Lower lobe of right lung (tissue), 2 donors: ENCODE measurements at regions not wholly inside any gene's neighbourhood (a gene's known extent, or its start where the extent isn't known, plus 50 kb on each side); places are given as distances from the start of the nearest gene placed in this dataset.

ENCODE experiments used
- ATAC-seq, 2 donors: fragments of 200-7000 bp; cut with Tn5 transposase; one replicate each; pipeline ENCODE4 v1.9.1; 2020 to 2022; ENCODE audit warnings: mild to moderate bottlenecking in 2 of 2, moderate library complexity in 2 of 2
- DNase-seq: peaks from one replicate; pipeline ENCODE4 v3.0.0-alpha.2; 2020
- H3K27ac ChIP-seq: fragments of 200-600 bp; one replicate; pipeline ENCODE4 v1.8.0; 2022
- H3K27me3 ChIP-seq: fragments of 200-600 bp; one replicate; pipeline ENCODE4 v1.8.0; 2022; ENCODE audit warnings: low read depth
- H3K36me3 ChIP-seq: fragments of 200-600 bp; one replicate; pipeline ENCODE4 v1.8.0; 2022; ENCODE audit warnings: mild to moderate bottlenecking
- H3K4me1 ChIP-seq: fragments of 200-600 bp; one replicate; pipeline ENCODE4 v1.8.0; 2022
- H3K4me3 ChIP-seq: fragments of 200-600 bp; one replicate; pipeline ENCODE4 v1.8.0; 2022; ENCODE audit warnings: mild to moderate bottlenecking
- H3K9me3 ChIP-seq: fragments of 200-600 bp; one replicate; pipeline ENCODE4 v1.8.0; 2022
- CTCF ChIP-seq: fragments of 200-600 bp; IDR thresholded peaks from one replicate; pipeline ENCODE4 v1.8.0; 2022; ENCODE audit warnings: antibody characterized with exemption, mild to moderate bottlenecking
- intact Hi-C: fragments of 100-400 bp; cut with DNase I; formaldehyde crosslinking; loops from one replicate; pipeline ENCODE4 v1.11.0; 2022
- donor health status: DM: no; HTN: yes; CAD: no; lungs with severe emphysema.

GRCh38 chr1:147840909-147841308 is 61.7 kb upstream of the GJA8 start:
- Histone ChIP-seq H3K27ac (no peak overlapping the region), H3K4me1 (no peaks in the 10 kb centered on the region), H3K27me3 (no peaks in the 10 kb centered on the region), H3K4me3 (no peak overlapping the region), H3K9me3 (no peaks in the 10 kb centered on the region), H3K36me3 (no peaks in the 10 kb centered on the region)
- ATAC-seq (no peak), DNase-seq (no peak)
- TF ChIP-seq CTCF: peak; percentile 7
- intact Hi-C loops: no loop called here

- TF ChIP-seq CTCF: no peak
- Histone ChIP-seq H3K4me1 (no peaks in the 10 kb centered on the region), H3K27ac (no peak overlapping the region), H3K27me3 (no peaks in the 10 kb centered on the region), H3K9me3 (no peaks in the 10 kb centered on the region), H3K36me3 (no peaks in the 10 kb centered on the region), H3K4me3 (no peak overlapping the region)
- DNase-seq (no peak), ATAC-seq (no peak)
- intact Hi-C loops: no loop called here
Measured at GRCh38 chr1:147842578-147842977, 60.0 kb upstream of the GJA8 start.

- intact Hi-C loops: no loop called here
- no peak for TF ChIP-seq CTCF
- Histone ChIP-seq H3K27me3 (no peaks in the 10 kb centered on the region), H3K27ac (no peak overlapping the region), H3K4me3 (no peak overlapping the region), H3K9me3 (no peaks in the 10 kb centered on the region), H3K36me3 (no peaks in the 10 kb centered on the region), H3K4me1 (no peaks in the 10 kb centered on the region)
- ATAC-seq (no peak), DNase-seq (no peak)
Measured at GRCh38 chr1:147843486-147843885, 59.1 kb upstream of the GJA8 start.

GRCh38 chr1:147847831-147848230 is 54.8 kb upstream of the GJA8 start:
- no peaks in the 10 kb centered on the region for H3K9me3 ChIP-seq
- ATAC-seq (no peak), DNase-seq (no peak)
- TF ChIP-seq CTCF: no peak
- H3K27me3 ChIP-seq: no peaks in the 10 kb centered on the region
- H3K36me3 ChIP-seq: no peaks in the 10 kb centered on the region
- peaks cover 4% of the 10 kb centered on the region for H3K4me1 ChIP-seq
- no peak overlapping the region for H3K27ac ChIP-seq
- intact Hi-C loops: no loop called here
- H3K4me3 ChIP-seq: no peak overlapping the region

GRCh38 chr1:147849098-147849895 is 53.3 kb upstream of the GJA8 start:
- Histone ChIP-seq H3K4me3 (no peak overlapping the region), H3K27ac (no peak overlapping the region)
- no peak for TF ChIP-seq CTCF

More at GRCh38 chr1:147849098-147849895, 53.3 kb upstream of the GJA8 start:
- DNase-seq (peak; percentile 54), ATAC-seq (peak; percentile 70 to 85)
- peaks cover 4% of the 10 kb centered on the region for H3K4me1 ChIP-seq
- H3K36me3 ChIP-seq: no peaks in the 10 kb centered on the region
- H3K9me3 ChIP-seq: no peaks in the 10 kb centered on the region
- intact Hi-C loops: no loop called here
- no peaks in the 10 kb centered on the region for H3K27me3 ChIP-seq
